ENCODE measurements at regions not wholly inside any gene's neighbourhood (a gene's known extent, or its start where the extent isn't known, plus 50 kb on each side); places are given as distances from the start of the nearest gene placed in this dataset.
"Not testable (repeated sequence)": the region's sequence is repeated elsewhere in the genome, so short reads cannot be mapped to it uniquely, and the experiment has no call there.

GRCh38 chrX:107360788-107361360 lies 88.6 kb upstream of the FRMPD3 start:
- Histone ChIP-seq H3K4me3 (ENCODE audit: low read length in 3 of 3) (no peak overlapping the region), H3K9ac (ENCODE audit: low read length in 3 of 3) (no peak overlapping the region), H3K36me3 (ENCODE audit: control insufficient read depth in 2 of 3, insufficient read depth in 3 of 3, low read length in 3 of 3) (no peaks in the 10 kb centered on the region), H3K4me1 (ENCODE audit: control insufficient read depth in 2 of 3, insufficient read depth in 2 of 3, low read depth in 1 of 3, low read length in 3 of 3) (no peaks in the 10 kb centered on the region), H3K27ac (ENCODE audit: low read depth in 2 of 2, low read length in 2 of 2) (no peak overlapping the region), H3K27me3 (ENCODE audit: control insufficient read depth, insufficient read depth, low read length) (peaks cover 6% of the 10 kb centered on the region), H3K9me3 (ENCODE audit: control insufficient read depth in 2 of 3, insufficient read depth in 1 of 3, low read length in 3 of 3) (no peaks in the 10 kb centered on the region)
- intact Hi-C loops (cut with DNase I): no loop called here
- TF ChIP-seq CTCF (IDR thresholded peaks at IDR 0.05; ENCODE audit: borderline replicate concordance, extremely low read depth, insufficient read depth): no peak
- no peak for FAIRE-seq
- no peak for DNase-seq

- H3K4me3 ChIP-seq (ENCODE audit: low read length in 3 of 3); FAIRE-seq; H3K9ac ChIP-seq (ENCODE audit: low read length in 3 of 3); DNase-seq; H3K4me1 ChIP-seq (ENCODE audit: control insufficient read depth in 2 of 3, insufficient read depth in 2 of 3, low read depth in 1 of 3, low read length in 3 of 3); H3K27ac ChIP-seq (ENCODE audit: low read depth in 2 of 2, low read length in 2 of 2); H3K9me3 ChIP-seq (ENCODE audit: control insufficient read depth in 2 of 3, insufficient read depth in 1 of 3, low read length in 3 of 3); H3K27me3 ChIP-seq (ENCODE audit: control insufficient read depth, insufficient read depth, low read length); intact Hi-C loops (cut with DNase I); H3K36me3 ChIP-seq (ENCODE audit: control insufficient read depth in 2 of 3, insufficient read depth in 3 of 3, low read length in 3 of 3): not testable (repeated sequence)
Measured at GRCh38 chrX:107370185-107370584, 79.3 kb upstream of the FRMPD3 start.

- Histone ChIP-seq H3K4me3 (ENCODE audit: low read length in 3 of 3) (no peak overlapping the region), H3K9ac (ENCODE audit: low read length in 3 of 3) (no peak overlapping the region), H3K27me3 (ENCODE audit: control insufficient read depth, insufficient read depth, low read length) (no peaks in the 10 kb centered on the region), H3K9me3 (ENCODE audit: control insufficient read depth in 2 of 3, insufficient read depth in 1 of 3, low read length in 3 of 3) (no peaks in the 10 kb centered on the region), H3K27ac (ENCODE audit: low read depth in 2 of 2, low read length in 2 of 2) (no peak overlapping the region), H3K36me3 (ENCODE audit: control insufficient read depth in 2 of 3, insufficient read depth in 3 of 3, low read length in 3 of 3) (no peaks in the 10 kb centered on the region), H3K4me1 (ENCODE audit: control insufficient read depth in 2 of 3, insufficient read depth in 2 of 3, low read depth in 1 of 3, low read length in 3 of 3) (no peaks in the 10 kb centered on the region)
- intact Hi-C loops (cut with DNase I): no loop called here
- no peak for TF ChIP-seq CTCF (IDR thresholded peaks at IDR 0.05; ENCODE audit: borderline replicate concordance, extremely low read depth, insufficient read depth)
- FAIRE-seq (no peak), DNase-seq (no peak)
Measured at GRCh38 chrX:107374132-107374531, 75.3 kb upstream of the FRMPD3 start.

- FAIRE-seq: no peak
- Histone ChIP-seq H3K36me3 (ENCODE audit: control insufficient read depth in 2 of 3, insufficient read depth in 3 of 3, low read length in 3 of 3) (no peaks in the 10 kb centered on the region), H3K9ac (ENCODE audit: low read length in 3 of 3) (no peak overlapping the region), H3K4me1 (ENCODE audit: control insufficient read depth in 2 of 3, insufficient read depth in 2 of 3, low read depth in 1 of 3, low read length in 3 of 3) (no peaks in the 10 kb centered on the region), H3K9me3 (ENCODE audit: control insufficient read depth in 2 of 3, insufficient read depth in 1 of 3, low read length in 3 of 3) (no peaks in the 10 kb centered on the region), H3K4me3 (ENCODE audit: low read length in 3 of 3) (no peak overlapping the region), H3K27me3 (ENCODE audit: control insufficient read depth, insufficient read depth, low read length) (no peaks in the 10 kb centered on the region), H3K27ac (ENCODE audit: low read depth in 2 of 2, low read length in 2 of 2) (no peak overlapping the region)
- no peak for TF ChIP-seq CTCF (IDR thresholded peaks at IDR 0.05; ENCODE audit: borderline replicate concordance, extremely low read depth, insufficient read depth)
- DNase-seq: no peak
- intact Hi-C loops (cut with DNase I): no loop called here
Measured at GRCh38 chrX:107374831-107375230, 74.6 kb upstream of the FRMPD3 start.

- DNase-seq; H3K36me3 ChIP-seq (ENCODE audit: control insufficient read depth in 2 of 3, insufficient read depth in 3 of 3, low read length in 3 of 3); H3K9me3 ChIP-seq (ENCODE audit: control insufficient read depth in 2 of 3, insufficient read depth in 1 of 3, low read length in 3 of 3); intact Hi-C loops (cut with DNase I); H3K9ac ChIP-seq (ENCODE audit: low read length in 3 of 3); H3K27ac ChIP-seq (ENCODE audit: low read depth in 2 of 2, low read length in 2 of 2); H3K4me3 ChIP-seq (ENCODE audit: low read length in 3 of 3); H3K27me3 ChIP-seq (ENCODE audit: control insufficient read depth, insufficient read depth, low read length); FAIRE-seq; H3K4me1 ChIP-seq (ENCODE audit: control insufficient read depth in 2 of 3, insufficient read depth in 2 of 3, low read depth in 1 of 3, low read length in 3 of 3): not testable (repeated sequence)
Measured at GRCh38 chrX:107376186-107376585, 73.3 kb upstream of the FRMPD3 start.

Measured in kidney (tissue), 13 donors.